GM23338 (cell line): ENCODE measurements at regions not wholly inside any gene's neighbourhood (a gene's known extent, or its start where the extent isn't known, plus 50 kb on each side); places are given as distances from the start of the nearest gene placed in this dataset.

Experiments used
- CREB1 ChIP-seq: fragments of 250-450 bp; sonication (Bioruptor Pico); IDR thresholded peaks from 2 replicates; pipeline ENCODE4 v1.5.0; 2020; ENCODE audit warnings: low read depth, mild to moderate bottlenecking, moderate library complexity
- CTCF ChIP-seq, 2 experiments: fragments of 200-600 bp in 1 of 2; sonication (generic) in 1 of 2; conservative IDR thresholded peaks; 2 replicates each; pipeline versions ENCODE4 v1.5.1 to v1.6.1; 2016 to 2017; ENCODE audit warnings: antibody characterized with exemption in 2 of 2, low read depth in 2 of 2, mild to moderate bottlenecking in 2 of 2, moderate library complexity in 1 of 2
- ETS1 ChIP-seq: IDR thresholded peaks from 2 replicates; pipeline ENCODE4 v1.6.1; 2016; ENCODE audit warnings: antibody characterized with exemption
- EZH2 ChIP-seq: fragments of 200-600 bp; sonication (generic); IDR thresholded peaks from one replicate; pipeline ENCODE4 v1.8.0; 2017; ENCODE audit warnings: antibody characterized with exemption, mild to moderate bottlenecking, low read depth; ENCODE audit not compliant: unreplicated experiment
- EZH2phosphoT487 ChIP-seq: fragments of 200-600 bp; sonication (generic); IDR thresholded peaks from one replicate; pipeline ENCODE4 v1.8.1; 2018; ENCODE audit warnings: antibody characterized with exemption; ENCODE audit not compliant: unreplicated experiment
- JUNB ChIP-seq: IDR thresholded peaks from one replicate; pipeline ENCODE4 v1.6.1; 2016; ENCODE audit warnings: antibody characterized with exemption; ENCODE audit not compliant: unreplicated experiment
- NANOG ChIP-seq: IDR thresholded peaks from 2 replicates; pipeline ENCODE4 v1.6.1; 2016; ENCODE audit warnings: antibody characterized with exemption, borderline replicate concordance
- POLR2AphosphoS5 ChIP-seq: IDR thresholded peaks from 2 replicates; pipeline ENCODE4 v1.6.1; 2016; ENCODE audit warnings: antibody characterized with exemption, low read depth
- STAT1 ChIP-seq: IDR thresholded peaks from one replicate; pipeline ENCODE4 v1.6.1; 2016; ENCODE audit warnings: antibody characterized with exemption; ENCODE audit not compliant: unreplicated experiment
- ZNF114 ChIP-seq: fragments of 250-450 bp; sonication (Bioruptor Pico); IDR thresholded peaks from 2 replicates; pipeline ENCODE4 v1.5.0; 2020; ENCODE audit warnings: mild to moderate bottlenecking, moderate library complexity
- TF ChIP-seq, protein P1 (sequence below): IDR thresholded peaks from one replicate; pipeline ENCODE4 v1.6.1; 2018; ENCODE audit warnings: antibody characterized with exemption; ENCODE audit not compliant: unreplicated experiment
- TF ChIP-seq, protein P2 (sequence below): fragments of 250-450 bp; sonication (Bioruptor Pico); IDR thresholded peaks from 2 replicates; pipeline ENCODE4 v1.5.0; 2020; ENCODE audit warnings: mild to moderate bottlenecking, moderate library complexity

GRCh38 chr10:14450041-14450491 is 119.3 kb upstream of the FRMD4A start:
- TF ChIP-seq CTCF (conservative IDR thresholded peaks at IDR 0.05; ENCODE audit: low read depth in 2 of 2) (no peak), POLR2AphosphoS5 (no peak), JUNB (no peak), EZH2 (no peak), NANOG (no peak), EZH2phosphoT487 (no peak), CREB1 (no peak), ETS1 (no peak), STAT1 (no peak), ZNF114 (CRISPR knock-in tag) (no peak)
- TF ChIP-seq, protein P1, sequence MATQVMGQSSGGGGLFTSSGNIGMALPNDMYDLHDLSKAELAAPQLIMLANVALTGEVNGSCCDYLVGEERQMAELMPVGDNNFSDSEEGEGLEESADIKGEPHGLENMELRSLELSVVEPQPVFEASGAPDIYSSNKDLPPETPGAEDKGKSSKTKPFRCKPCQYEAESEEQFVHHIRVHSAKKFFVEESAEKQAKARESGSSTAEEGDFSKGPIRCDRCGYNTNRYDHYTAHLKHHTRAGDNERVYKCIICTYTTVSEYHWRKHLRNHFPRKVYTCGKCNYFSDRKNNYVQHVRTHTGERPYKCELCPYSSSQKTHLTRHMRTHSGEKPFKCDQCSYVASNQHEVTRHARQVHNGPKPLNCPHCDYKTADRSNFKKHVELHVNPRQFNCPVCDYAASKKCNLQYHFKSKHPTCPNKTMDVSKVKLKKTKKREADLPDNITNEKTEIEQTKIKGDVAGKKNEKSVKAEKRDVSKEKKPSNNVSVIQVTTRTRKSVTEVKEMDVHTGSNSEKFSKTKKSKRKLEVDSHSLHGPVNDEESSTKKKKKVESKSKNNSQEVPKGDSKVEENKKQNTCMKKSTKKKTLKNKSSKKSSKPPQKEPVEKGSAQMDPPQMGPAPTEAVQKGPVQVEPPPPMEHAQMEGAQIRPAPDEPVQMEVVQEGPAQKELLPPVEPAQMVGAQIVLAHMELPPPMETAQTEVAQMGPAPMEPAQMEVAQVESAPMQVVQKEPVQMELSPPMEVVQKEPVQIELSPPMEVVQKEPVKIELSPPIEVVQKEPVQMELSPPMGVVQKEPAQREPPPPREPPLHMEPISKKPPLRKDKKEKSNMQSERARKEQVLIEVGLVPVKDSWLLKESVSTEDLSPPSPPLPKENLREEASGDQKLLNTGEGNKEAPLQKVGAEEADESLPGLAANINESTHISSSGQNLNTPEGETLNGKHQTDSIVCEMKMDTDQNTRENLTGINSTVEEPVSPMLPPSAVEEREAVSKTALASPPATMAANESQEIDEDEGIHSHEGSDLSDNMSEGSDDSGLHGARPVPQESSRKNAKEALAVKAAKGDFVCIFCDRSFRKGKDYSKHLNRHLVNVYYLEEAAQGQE = no peak
- TF ChIP-seq, protein P2, sequence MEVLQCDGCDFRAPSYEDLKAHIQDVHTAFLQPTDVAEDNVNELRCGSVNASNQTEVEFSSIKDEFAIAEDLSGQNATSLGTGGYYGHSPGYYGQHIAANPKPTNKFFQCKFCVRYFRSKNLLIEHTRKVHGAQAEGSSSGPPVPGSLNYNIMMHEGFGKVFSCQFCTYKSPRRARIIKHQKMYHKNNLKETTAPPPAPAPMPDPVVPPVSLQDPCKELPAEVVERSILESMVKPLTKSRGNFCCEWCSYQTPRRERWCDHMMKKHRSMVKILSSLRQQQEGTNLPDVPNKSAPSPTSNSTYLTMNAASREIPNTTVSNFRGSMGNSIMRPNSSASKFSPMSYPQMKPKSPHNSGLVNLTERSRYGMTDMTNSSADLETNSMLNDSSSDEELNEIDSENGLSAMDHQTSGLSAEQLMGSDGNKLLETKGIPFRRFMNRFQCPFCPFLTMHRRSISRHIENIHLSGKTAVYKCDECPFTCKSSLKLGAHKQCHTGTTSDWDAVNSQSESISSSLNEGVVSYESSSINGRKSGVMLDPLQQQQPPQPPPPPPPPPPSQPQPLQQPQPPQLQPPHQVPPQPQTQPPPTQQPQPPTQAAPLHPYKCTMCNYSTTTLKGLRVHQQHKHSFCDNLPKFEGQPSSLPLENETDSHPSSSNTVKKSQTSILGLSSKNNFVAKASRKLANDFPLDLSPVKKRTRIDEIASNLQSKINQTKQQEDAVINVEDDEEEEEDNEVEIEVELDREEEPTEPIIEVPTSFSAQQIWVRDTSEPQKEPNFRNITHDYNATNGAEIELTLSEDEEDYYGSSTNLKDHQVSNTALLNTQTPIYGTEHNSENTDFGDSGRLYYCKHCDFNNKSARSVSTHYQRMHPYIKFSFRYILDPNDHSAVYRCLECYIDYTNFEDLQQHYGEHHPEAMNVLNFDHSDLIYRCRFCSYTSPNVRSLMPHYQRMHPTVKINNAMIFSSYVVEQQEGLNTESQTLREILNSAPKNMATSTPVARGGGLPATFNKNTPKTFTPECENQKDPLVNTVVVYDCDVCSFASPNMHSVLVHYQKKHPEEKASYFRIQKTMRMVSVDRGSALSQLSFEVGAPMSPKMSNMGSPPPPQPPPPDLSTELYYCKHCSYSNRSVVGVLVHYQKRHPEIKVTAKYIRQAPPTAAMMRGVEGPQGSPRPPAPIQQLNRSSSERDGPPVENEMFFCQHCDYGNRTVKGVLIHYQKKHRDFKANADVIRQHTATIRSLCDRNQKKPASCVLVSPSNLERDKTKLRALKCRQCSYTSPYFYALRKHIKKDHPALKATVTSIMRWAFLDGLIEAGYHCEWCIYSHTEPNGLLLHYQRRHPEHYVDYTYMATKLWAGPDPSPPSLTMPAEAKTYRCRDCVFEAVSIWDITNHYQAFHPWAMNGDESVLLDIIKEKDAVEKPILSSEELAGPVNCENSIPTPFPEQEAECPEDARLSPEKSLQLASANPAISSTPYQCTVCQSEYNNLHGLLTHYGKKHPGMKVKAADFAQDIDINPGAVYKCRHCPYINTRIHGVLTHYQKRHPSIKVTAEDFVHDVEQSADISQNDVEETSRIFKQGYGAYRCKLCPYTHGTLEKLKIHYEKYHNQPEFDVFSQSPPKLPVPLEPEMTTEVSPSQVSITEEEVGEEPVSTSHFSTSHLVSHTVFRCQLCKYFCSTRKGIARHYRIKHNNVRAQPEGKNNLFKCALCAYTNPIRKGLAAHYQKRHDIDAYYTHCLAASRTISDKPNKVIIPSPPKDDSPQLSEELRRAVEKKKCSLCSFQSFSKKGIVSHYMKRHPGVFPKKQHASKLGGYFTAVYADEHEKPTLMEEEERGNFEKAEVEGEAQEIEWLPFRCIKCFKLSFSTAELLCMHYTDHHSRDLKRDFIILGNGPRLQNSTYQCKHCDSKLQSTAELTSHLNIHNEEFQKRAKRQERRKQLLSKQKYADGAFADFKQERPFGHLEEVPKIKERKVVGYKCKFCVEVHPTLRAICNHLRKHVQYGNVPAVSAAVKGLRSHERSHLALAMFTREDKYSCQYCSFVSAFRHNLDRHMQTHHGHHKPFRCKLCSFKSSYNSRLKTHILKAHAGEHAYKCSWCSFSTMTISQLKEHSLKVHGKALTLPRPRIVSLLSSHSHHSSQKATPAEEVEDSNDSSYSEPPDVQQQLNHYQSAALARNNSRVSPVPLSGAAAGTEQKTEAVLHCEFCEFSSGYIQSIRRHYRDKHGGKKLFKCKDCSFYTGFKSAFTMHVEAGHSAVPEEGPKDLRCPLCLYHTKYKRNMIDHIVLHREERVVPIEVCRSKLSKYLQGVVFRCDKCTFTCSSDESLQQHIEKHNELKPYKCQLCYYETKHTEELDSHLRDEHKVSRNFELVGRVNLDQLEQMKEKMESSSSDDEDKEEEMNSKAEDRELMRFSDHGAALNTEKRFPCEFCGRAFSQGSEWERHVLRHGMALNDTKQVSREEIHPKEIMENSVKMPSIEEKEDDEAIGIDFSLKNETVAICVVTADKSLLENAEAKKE (CRISPR knock-in tag) = no peak
